ENCODE measurements at regions not wholly inside any gene's neighbourhood (a gene's known extent, or its start where the extent isn't known, plus 50 kb on each side); places are given as distances from the start of the nearest gene placed in this dataset.

DNA sequence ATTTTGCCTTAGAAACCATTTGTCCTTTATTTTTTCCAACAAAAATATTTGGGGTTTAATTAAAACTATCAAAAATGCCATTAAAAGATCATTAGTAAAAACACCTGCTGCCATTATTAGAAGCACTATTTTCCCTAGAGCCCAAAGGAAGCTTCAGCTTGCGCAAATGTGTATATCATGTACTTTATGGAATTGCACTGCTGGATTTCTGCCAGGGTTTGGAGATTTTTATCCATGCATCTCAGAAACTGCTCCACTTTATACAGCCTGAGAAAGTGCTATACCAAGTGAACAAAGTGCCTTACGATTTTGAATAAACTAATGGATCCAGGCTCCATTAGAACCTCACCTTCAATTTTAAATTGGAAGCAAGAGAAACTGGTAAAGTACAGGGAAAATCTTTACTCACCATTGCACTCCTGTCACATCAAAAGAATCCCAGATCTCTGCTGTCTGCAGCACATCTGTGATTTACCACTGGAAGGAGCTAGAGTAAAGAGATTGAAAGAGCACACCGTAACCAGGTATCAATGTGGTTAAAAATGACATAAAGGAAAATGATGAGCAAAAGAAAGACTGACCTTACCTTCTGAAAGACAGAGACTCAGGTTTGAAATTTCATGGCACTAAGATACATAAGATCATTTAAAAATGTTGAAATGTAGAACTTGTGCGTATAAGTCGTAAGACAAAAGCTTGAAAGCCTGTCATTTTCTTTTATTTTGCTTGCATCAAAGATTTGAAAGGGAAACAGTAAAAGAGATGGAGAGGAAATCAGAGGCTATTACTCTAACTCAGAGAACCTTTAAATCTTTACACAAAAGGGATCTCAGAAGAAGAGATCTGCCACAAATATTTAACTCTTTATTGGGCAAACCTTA is 678.1 kb upstream of the GOT2 start:
- no peak for DNase-seq (ENCODE audit: low read depth in 2 of 2)

- no peak for DNase-seq (ENCODE audit: low read depth in 2 of 2)
These were observed 676.3 kb upstream of the GOT2 start for GRCh38 chr16:59410451-59410850.

GRCh38 chr16:59405802-59406201 is 671.7 kb upstream of the GOT2 start:
- no peak for DNase-seq (ENCODE audit: low read depth in 2 of 2)

DNA sequence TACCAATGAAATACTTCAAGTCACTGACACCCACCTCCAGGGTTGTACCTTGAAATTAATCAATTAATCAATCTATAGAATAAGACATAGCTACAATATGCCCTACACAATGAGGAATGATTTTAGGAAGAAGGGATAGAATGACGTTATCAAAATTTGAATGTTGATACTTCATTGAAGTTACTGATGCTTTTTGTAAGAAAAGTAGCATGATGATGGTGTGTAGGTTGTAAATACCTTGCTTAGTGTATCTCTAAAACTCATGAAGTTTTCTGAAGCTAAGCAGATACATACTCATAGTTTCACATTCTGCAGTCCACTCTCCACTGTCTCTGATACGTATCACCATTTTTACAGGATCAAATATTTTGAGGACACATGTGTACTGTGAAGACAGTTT is 670.4 kb upstream of the GOT2 start:
- no peak for DNase-seq (ENCODE audit: low read depth in 2 of 2)

DNA sequence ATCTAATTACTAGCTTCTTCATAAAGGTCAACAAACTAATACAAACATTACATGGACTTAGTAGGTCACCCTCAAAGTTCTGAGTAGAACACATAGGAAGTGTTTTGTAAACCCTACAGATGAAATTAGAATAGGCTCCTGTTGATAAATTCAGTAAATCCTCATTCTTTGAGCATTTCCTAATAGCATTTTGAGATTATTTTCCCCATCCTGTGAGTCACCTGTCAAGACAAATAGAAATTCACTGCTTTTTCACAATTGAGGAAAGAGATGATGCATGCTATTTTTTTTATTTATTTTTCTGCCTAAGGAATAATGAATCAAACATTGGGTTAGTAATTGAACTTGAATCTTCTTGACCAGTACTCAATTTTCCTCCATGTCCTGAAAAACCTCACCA is 666.7 kb upstream of the GOT2 start:
- DNase-seq (ENCODE audit: low read depth in 2 of 2), result no peak

DNA sequence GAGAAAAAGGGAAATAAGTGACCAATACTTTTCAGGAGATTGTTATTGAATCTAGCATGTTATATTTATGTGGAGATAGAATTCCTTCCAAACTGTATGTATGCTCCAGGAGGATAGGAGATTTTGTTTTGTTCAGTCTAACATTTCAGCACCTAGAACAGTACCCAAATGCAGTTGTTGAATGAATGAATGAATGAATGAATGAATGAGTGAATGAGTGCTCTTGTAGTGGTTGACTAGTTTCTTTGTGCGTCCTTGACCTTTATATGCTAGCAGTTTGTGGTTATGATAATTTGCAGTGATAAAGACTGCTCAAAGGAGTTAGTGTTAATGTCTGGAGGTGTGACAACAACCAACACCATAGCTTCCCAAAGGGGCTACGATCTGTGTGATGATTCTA is 663.5 kb upstream of the GOT2 start:
- no peak for DNase-seq (ENCODE audit: low read depth in 2 of 2)

DNA sequence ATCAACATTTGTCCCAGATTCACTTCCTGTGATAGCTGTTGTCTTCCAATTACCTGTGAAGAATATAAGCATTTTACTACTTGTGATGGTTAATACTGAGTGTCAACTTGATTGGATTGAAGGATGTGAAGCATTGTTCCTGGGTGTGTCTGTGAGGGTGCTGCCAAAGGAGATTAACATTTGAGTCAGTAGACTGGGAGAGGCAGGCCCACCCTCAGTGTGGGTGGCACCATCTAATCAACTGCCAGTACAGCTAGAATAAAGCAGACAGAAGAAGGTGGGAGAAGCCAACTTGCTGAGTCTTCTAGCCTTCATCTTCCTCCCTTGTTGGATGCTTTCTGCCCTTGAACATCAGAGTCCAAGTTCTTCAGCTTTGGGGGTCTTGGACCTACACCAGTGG is 660.4 kb upstream of the GOT2 start:
- no peak for DNase-seq (ENCODE audit: low read depth in 2 of 2)

- no peak for DNase-seq (ENCODE audit: low read depth in 2 of 2)
These were observed 658.8 kb upstream of the GOT2 start for GRCh38 chr16:59392911-59393310.

DNA sequence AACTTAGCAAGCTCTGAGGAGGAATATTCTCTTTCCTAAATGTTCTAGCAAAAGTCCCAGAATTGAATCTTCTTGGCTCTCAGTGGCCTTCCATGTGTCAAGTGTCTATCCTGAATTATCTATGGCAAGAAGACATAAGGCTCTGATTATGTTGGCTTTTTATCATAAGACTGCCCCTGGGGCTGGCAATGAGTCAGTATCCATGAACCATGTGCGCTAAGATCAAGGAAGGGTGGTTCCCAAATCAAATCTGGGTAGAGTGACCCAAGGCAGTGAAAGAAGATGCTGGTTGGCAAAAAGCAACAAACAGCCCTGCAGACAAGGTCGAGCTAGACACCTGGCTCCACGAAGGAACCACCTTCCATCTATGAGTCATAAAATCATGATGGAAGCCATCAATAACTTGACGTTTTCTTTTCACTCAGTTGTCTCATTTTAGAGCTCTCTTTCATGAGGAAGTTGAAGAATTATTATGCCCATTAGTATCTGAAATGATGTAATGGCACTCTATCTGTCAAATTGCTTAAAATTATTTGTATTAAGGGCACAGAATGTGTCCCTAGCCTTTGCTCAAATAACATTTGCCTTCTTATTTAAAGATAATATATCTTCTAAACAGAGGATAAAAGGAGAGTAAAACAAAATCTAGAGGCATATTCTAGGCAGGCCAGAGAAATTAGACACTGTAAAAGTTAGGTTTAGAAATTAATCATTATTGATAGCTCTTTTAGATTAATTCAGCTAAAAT is 657.7 kb upstream of the GOT2 start:
- no peak for DNase-seq (ENCODE audit: low read depth in 2 of 2)

GRCh38 chr16:59385959-59386358 is 651.8 kb upstream of the GOT2 start:
- no peak for DNase-seq (ENCODE audit: low read depth in 2 of 2)

DNA sequence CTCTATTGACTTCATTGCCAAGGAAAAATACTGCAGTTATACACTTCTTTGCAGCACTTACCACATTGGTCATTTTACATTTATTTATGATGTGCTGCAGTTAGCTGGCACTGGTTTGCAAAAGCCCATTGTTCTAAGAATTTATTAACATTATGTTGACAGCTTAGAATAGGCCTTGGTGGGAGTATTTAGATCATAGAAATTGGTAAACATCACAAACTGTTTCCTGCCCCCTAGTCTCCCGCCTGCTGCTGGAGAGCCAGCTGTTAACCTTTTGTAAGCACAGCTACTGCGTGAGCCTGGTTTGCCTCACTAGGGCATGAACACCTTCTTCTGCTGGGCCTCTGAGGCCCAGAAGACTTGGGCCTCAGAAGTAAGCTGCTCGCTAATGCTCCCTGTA is 651.4 kb upstream of the GOT2 start:
- DNase-seq (ENCODE audit: low read depth in 2 of 2), result no peak

GRCh38 chr16:59373632-59374031 is 639.5 kb upstream of the GOT2 start:
- DNase-seq (ENCODE audit: low read depth in 2 of 2), result no peak

DNA sequence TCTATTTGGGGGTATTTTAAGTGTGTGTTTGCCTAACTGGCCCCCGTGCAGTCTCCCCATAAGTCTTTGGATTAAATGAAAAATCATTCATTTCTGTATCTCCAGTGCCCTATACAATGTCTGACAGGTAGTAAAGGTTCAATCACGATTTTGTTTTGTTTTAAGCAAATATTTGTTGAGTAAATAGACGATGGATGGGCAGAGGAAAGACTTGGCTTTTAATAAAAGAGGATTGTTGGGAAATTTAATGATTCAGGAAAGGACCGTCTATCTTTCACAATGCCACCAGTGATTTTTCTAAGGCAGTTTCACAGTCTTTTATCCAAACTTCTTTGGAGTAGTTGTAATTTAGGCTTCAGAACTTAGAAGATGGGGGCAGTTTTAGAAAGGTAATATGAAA is 636.6 kb upstream of the GOT2 start:
- no peak for DNase-seq (ENCODE audit: low read depth in 2 of 2)

GRCh38 chr16:59369523-59369922 is 635.4 kb upstream of the GOT2 start:
- no peak for DNase-seq (ENCODE audit: low read depth in 2 of 2)

GRCh38 chr16:59368586-59368985 is 634.5 kb upstream of the GOT2 start:
- DNase-seq (ENCODE audit: low read depth in 2 of 2), result no peak

- no peak for DNase-seq (ENCODE audit: low read depth in 2 of 2)
These were observed 622.6 kb upstream of the GOT2 start for GRCh38 chr16:59356709-59357108.

GRCh38 chr16:59356144-59356543 is 622.0 kb upstream of the GOT2 start:
- DNase-seq (ENCODE audit: low read depth in 2 of 2), result no peak

- DNase-seq (ENCODE audit: low read depth in 2 of 2), result no peak
These were observed 621.6 kb upstream of the GOT2 start for GRCh38 chr16:59355704-59356103.

DNA sequence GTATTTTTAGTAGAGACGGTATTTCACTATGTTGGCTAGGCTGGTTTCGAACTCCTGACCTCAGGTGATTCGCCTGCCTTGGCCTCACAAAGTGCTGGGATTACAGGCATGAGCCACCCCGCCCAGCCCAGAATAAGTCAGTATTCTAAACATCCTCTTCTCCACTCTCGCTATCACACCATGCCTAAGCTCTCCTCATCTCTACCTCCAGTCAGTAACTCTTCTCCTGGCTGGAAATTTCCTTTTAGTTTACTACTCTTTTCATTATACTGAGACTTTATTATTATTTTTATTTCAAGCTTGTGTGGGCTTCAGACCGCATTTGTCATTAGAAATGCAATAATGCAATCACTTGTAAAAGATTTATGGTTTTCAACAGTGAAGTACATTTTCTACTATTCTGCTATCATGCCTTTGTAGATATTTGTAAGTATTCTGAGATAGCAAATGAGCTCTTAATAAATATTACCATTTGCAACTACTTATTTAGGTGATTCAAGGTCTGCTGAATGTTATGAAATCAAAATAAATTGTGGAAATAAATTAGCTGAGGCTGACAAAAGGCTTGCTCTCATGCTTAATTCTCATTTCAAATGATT is 617.3 kb upstream of the GOT2 start:
- no peak for DNase-seq (ENCODE audit: low read depth in 2 of 2)

GRCh38 chr16:59350670-59351069 is 616.6 kb upstream of the GOT2 start:
- DNase-seq (ENCODE audit: low read depth in 2 of 2), result no peak

GRCh38 chr16:59342669-59343068 is 608.6 kb upstream of the GOT2 start:
- no peak for DNase-seq (ENCODE audit: low read depth in 2 of 2)

DNA sequence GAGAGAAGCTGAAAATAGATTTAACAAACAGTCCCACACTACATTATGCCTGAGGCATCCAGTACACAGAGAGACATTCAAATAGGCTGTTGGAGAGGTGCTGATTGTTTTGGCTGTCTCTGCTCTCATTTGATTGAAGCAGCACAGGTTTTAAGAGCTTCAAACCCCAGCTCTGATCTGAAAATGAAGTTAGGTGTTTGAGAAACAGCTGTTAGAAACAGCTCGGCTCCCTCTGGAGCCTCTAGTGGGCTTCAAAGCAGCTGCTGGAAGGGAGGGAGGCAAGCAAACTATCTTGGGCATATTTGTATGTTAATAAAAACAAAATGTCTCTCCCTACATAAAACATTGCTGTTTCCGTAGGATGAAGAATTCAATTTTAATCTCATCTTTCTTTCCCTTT is 607.3 kb upstream of the GOT2 start:
- no peak for DNase-seq (ENCODE audit: low read depth in 2 of 2)

- no peak for DNase-seq (ENCODE audit: low read depth in 2 of 2)
These were observed 605.8 kb upstream of the GOT2 start for GRCh38 chr16:59339871-59340270.
